ENCODE measurements at regions not wholly inside any gene's neighbourhood (a gene's known extent, or its start where the extent isn't known, plus 50 kb on each side); places are given as distances from the start of the nearest gene placed in this dataset.

GRCh38 chr1:163774978-163775620, 453.3 kb downstream of the NUF2 start:
- no peak overlapping the region for H2BK120ac ChIP-seq (ENCODE audit: low read depth, low read length, poor library complexity, severe bottlenecking)
- no peak overlapping the region for H4K91ac ChIP-seq (ENCODE audit: insufficient read length, low read depth, low read length)
- DNase-seq, result no peak
- no peaks in the 10 kb centered on the region for H4K20me1 ChIP-seq (ENCODE audit: control insufficient read depth, insufficient read depth, insufficient read length)
- no peaks in the 10 kb centered on the region for H3K4me1 ChIP-seq (ENCODE audit: insufficient read depth, low read length)
- H3K18ac ChIP-seq (ENCODE audit: insufficient read length, low read depth, low read length), result no peak overlapping the region
- no peak for TF ChIP-seq CTCF (conservative IDR thresholded peaks at IDR 0.05)
- H2BK15ac ChIP-seq (ENCODE audit: low read depth, low read length), result no peak overlapping the region
- no peaks in the 10 kb centered on the region for H3K23me2 ChIP-seq (ENCODE audit: insufficient read length, low read depth, low read length, poor library complexity, severe bottlenecking)
- no peak overlapping the region for H4K5ac ChIP-seq (ENCODE audit: insufficient read length, low read depth, low read length)
- no peak overlapping the region for H3T11ph ChIP-seq (ENCODE audit: low read length)
- Mint-ChIP-seq H3K4me3 (no peak overlapping the region), H3K27ac (no peak overlapping the region; a peak in 2 of 7 replicates), H3K27me3 (ENCODE audit: low read depth) (no peaks in the 10 kb centered on the region), H3K4me1 (peaks cover 4 to 7% of the 10 kb centered on the region in 2 experiments), H3K36me3 (ENCODE audit: insufficient read depth in 1 of 3, low read depth in 3 of 3) (peaks cover 0 to 11% (median 2%) of the 10 kb centered on the region in 3 experiments; a peak in 4 of 7 replicates), H3K9me3 (peaks cover 7 to 14% of the 10 kb centered on the region in 2 experiments; a peak in 3 of 5 replicates)
- H3K4ac ChIP-seq (ENCODE audit: low read depth, low read length), result no peak overlapping the region
- no peaks in the 10 kb centered on the region for H3K79me1 ChIP-seq (ENCODE audit: insufficient read depth, low read depth, low read length, poor library complexity, severe bottlenecking)
- H3K9ac ChIP-seq (ENCODE audit: extremely low read depth, insufficient read length, low read length), result no peak overlapping the region
- no peak overlapping the region for H3K4me2 ChIP-seq (ENCODE audit: insufficient read depth, insufficient read length, low read length)
- no peak overlapping the region for H3K56ac ChIP-seq (ENCODE audit: insufficient read length, low read depth, low read length)
- H2BK5ac ChIP-seq (ENCODE audit: insufficient read length, low read length), result no peak overlapping the region
- H4K8ac ChIP-seq (replicated peaks; ENCODE audit: insufficient read length, low read depth, low read length), result no peak overlapping the region
- H3K27me3 ChIP-seq (ENCODE audit: insufficient read depth, low read length), result no peaks in the 10 kb centered on the region
- H2BK12ac ChIP-seq (ENCODE audit: insufficient read length, low read depth, low read length), result no peak overlapping the region
- no peak overlapping the region for H3K27ac ChIP-seq (ENCODE audit: insufficient read length, low read depth, low read length)
- no peak overlapping the region for H2AK5ac ChIP-seq (ENCODE audit: insufficient read length, low read length)
- H3K23ac ChIP-seq (ENCODE audit: insufficient read length, low read depth, low read length), result no peak overlapping the region
- H2BK20ac ChIP-seq (ENCODE audit: low read depth, low read length, poor library complexity, severe bottlenecking), result no peak overlapping the region
- H3K14ac ChIP-seq (ENCODE audit: insufficient read depth, low read length), result no peak overlapping the region; the same call in 1 of the 2 replicates
- no peak overlapping the region for H2AFZ ChIP-seq (ENCODE audit: low read length)
- no peaks in the 10 kb centered on the region for H3K79me2 ChIP-seq (ENCODE audit: insufficient read depth, low read length)
- H3K9me3 ChIP-seq (ENCODE audit: control insufficient read depth, low read depth, low read length), result no peaks in the 10 kb centered on the region
- WGBS (ENCODE audit: extremely low coverage, insufficient read length, low lambda C conversion rate), result no CpG with 5 or more reads among the region's 8 CpGs
